ENCODE measurements at regions not wholly inside any gene's neighbourhood (a gene's known extent, or its start where the extent isn't known, plus 50 kb on each side); places are given as distances from the start of the nearest gene placed in this dataset.

DNA sequence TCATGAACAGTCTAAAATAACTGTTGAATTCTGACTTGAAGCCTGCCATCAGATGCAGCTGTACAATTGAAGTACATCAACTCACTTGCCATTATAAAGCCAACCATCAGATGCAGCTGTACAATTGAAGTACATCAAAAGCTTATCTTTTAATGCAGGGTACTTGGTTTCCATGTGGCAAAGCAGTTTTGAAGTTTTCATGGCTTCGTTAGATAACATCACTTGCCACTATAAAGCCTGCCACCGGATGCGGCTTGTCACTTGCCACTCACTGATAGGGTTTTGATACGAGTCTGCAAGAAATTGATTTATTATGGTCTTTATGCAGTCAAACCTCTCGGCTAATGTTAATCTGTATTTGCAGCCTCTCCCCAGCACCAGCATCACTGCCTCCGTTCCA lies 1605.8 kb downstream of the SUCLG1 start:
- Histone ChIP-seq H3K9ac (ENCODE audit: low read length) (no peak overlapping the region), H3K4me2 (ENCODE audit: low read depth, low read length, poor library complexity, severe bottlenecking) (no peak overlapping the region), H3K79me2 (ENCODE audit: insufficient read depth, low read length) (no peaks in the 10 kb centered on the region), H3K36me3 (ENCODE audit: low read length) (no peaks in the 10 kb centered on the region), H3K27me3 (ENCODE audit: low read length) (no peaks in the 10 kb centered on the region), H4K20me1 (ENCODE audit: low read depth, low read length) (no peaks in the 10 kb centered on the region), H3F3A (ENCODE audit: insufficient read depth) (no peaks in the 10 kb centered on the region), H3K27ac (ENCODE audit: low read depth, low read length) (no peak overlapping the region), H2AFZ (ENCODE audit: low read depth, low read length, severe bottlenecking) (no peak overlapping the region), H3K9me2 (replicated peaks; ENCODE audit: insufficient read depth, low read length) (no peaks in the 10 kb centered on the region), H3K4me3 (ENCODE audit: insufficient read depth, low read length, poor library complexity, severe bottlenecking) (no peak overlapping the region), H3K9me3 (ENCODE audit: insufficient read depth, low read length) (no peaks in the 10 kb centered on the region)
- TF ChIP-seq EZH2phosphoT487 (conservative IDR thresholded peaks at IDR 0.05; ENCODE audit: low read length) = no peak
- TF ChIP-seq, protein P1, sequence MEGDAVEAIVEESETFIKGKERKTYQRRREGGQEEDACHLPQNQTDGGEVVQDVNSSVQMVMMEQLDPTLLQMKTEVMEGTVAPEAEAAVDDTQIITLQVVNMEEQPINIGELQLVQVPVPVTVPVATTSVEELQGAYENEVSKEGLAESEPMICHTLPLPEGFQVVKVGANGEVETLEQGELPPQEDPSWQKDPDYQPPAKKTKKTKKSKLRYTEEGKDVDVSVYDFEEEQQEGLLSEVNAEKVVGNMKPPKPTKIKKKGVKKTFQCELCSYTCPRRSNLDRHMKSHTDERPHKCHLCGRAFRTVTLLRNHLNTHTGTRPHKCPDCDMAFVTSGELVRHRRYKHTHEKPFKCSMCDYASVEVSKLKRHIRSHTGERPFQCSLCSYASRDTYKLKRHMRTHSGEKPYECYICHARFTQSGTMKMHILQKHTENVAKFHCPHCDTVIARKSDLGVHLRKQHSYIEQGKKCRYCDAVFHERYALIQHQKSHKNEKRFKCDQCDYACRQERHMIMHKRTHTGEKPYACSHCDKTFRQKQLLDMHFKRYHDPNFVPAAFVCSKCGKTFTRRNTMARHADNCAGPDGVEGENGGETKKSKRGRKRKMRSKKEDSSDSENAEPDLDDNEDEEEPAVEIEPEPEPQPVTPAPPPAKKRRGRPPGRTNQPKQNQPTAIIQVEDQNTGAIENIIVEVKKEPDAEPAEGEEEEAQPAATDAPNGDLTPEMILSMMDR (IDR thresholded peaks at IDR 0.05; ENCODE audit: insufficient read depth, low read length, poor library complexity, severe bottlenecking) = no peak

DNA sequence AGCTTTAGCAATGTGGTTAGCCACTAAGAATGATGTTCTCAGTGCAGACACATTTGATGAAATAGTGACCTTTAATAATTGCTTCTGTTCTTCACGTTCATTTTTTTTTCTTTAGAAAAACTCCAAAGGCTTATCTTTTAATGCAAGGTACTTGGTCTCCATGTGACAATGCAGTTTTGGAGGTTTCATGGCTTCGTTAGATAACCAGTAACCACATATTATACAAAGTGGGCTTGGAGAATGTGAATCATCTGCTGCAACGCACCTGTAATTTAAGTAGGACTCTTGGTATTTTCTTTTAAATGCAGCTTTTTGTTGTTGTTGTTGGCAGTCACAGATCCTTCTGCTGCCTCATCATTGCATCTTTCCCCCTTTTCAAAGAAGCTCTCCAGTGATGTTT lies 1606.3 kb downstream of the SUCLG1 start:
- Histone ChIP-seq H3F3A (ENCODE audit: insufficient read depth) (no peaks in the 10 kb centered on the region), H3K4me3 (ENCODE audit: insufficient read depth, low read length, poor library complexity, severe bottlenecking) (no peak overlapping the region), H4K20me1 (ENCODE audit: low read depth, low read length) (no peaks in the 10 kb centered on the region), H3K9me2 (replicated peaks; ENCODE audit: insufficient read depth, low read length) (no peaks in the 10 kb centered on the region), H3K79me2 (ENCODE audit: insufficient read depth, low read length) (no peaks in the 10 kb centered on the region), H3K27me3 (ENCODE audit: low read length) (no peaks in the 10 kb centered on the region), H3K36me3 (ENCODE audit: low read length) (no peaks in the 10 kb centered on the region), H3K4me2 (ENCODE audit: low read depth, low read length, poor library complexity, severe bottlenecking) (no peak overlapping the region), H3K9ac (ENCODE audit: low read length) (no peak overlapping the region), H3K9me3 (ENCODE audit: insufficient read depth, low read length) (no peaks in the 10 kb centered on the region), H3K27ac (ENCODE audit: low read depth, low read length) (no peak overlapping the region), H2AFZ (ENCODE audit: low read depth, low read length, severe bottlenecking) (no peak overlapping the region)
- TF ChIP-seq EZH2phosphoT487 (conservative IDR thresholded peaks at IDR 0.05; ENCODE audit: low read length) = no peak
- TF ChIP-seq, protein P1 (IDR thresholded peaks at IDR 0.05; ENCODE audit: insufficient read depth, low read length, poor library complexity, severe bottlenecking) = no peak

DNA sequence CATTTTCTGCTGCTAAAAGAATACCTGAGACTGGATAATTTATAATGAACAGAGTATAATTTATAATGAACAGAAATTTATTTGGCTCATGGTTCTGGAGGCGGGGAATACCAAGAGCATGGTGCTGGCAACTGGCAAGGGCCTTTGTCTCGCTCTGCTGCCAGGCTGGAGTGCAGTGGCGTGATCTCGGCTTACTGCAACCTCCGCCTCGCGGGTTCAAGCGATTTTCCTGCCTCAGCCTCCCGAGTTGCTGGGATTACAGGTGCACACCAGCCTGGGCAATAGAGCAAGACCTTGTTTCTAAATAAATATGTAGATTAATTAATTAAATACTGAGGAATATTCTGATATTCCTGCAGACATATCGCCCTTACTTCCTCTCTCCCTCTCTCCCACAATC lies 1610.8 kb downstream of the SUCLG1 start:
- Histone ChIP-seq H2AFZ (ENCODE audit: low read depth, low read length, severe bottlenecking) (no peak overlapping the region), H3K4me2 (ENCODE audit: low read depth, low read length, poor library complexity, severe bottlenecking) (no peak overlapping the region), H3K9me3 (ENCODE audit: insufficient read depth, low read length) (no peaks in the 10 kb centered on the region), H3K9me2 (replicated peaks; ENCODE audit: insufficient read depth, low read length) (no peaks in the 10 kb centered on the region), H3K79me2 (ENCODE audit: insufficient read depth, low read length) (no peaks in the 10 kb centered on the region), H3K36me3 (ENCODE audit: low read length) (no peaks in the 10 kb centered on the region), H3F3A (ENCODE audit: insufficient read depth) (no peaks in the 10 kb centered on the region), H3K4me3 (ENCODE audit: insufficient read depth, low read length, poor library complexity, severe bottlenecking) (no peak overlapping the region), H4K20me1 (ENCODE audit: low read depth, low read length) (no peaks in the 10 kb centered on the region), H3K9ac (ENCODE audit: low read length) (no peak overlapping the region), H3K27ac (ENCODE audit: low read depth, low read length) (no peak overlapping the region), H3K27me3 (ENCODE audit: low read length) (no peaks in the 10 kb centered on the region)
- TF ChIP-seq, protein P1 (IDR thresholded peaks at IDR 0.05; ENCODE audit: insufficient read depth, low read length, poor library complexity, severe bottlenecking) = no peak
- no peak for TF ChIP-seq EZH2phosphoT487 (conservative IDR thresholded peaks at IDR 0.05; ENCODE audit: low read length)

Data from SU-DHL-6 (cell line).